ENCODE measurements at regions not wholly inside any gene's neighbourhood (a gene's known extent, or its start where the extent isn't known, plus 50 kb on each side); places are given as distances from the start of the nearest gene placed in this dataset.

DNA sequence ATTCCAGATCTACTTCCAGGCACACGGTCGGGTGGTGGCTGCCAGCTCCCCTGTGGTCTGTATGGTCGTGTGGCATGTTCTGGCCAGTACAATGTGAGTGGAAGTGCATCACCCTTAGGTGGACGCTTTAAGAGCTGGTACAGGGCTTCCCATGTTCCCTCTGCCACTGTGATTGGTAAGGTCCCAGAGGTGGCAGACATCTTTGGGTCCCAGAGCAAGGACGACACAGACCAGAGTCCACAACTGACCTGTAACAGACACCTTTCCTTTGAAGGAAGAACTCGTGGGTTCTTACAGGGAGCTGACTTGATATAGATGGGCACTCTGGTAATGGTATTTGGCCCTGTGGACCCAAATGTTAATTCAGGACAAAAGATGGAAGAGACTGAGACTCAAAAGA is 90.0 kb upstream of the GDNF start:
- TF ChIP-seq, protein P1, sequence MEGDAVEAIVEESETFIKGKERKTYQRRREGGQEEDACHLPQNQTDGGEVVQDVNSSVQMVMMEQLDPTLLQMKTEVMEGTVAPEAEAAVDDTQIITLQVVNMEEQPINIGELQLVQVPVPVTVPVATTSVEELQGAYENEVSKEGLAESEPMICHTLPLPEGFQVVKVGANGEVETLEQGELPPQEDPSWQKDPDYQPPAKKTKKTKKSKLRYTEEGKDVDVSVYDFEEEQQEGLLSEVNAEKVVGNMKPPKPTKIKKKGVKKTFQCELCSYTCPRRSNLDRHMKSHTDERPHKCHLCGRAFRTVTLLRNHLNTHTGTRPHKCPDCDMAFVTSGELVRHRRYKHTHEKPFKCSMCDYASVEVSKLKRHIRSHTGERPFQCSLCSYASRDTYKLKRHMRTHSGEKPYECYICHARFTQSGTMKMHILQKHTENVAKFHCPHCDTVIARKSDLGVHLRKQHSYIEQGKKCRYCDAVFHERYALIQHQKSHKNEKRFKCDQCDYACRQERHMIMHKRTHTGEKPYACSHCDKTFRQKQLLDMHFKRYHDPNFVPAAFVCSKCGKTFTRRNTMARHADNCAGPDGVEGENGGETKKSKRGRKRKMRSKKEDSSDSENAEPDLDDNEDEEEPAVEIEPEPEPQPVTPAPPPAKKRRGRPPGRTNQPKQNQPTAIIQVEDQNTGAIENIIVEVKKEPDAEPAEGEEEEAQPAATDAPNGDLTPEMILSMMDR (IDR thresholded peaks at IDR 0.05), result no peak
- no peak for TF ChIP-seq POLR2A (IDR thresholded peaks at IDR 0.05)

Measured in thyroid gland (tissue), 4 donors.